Left ventricle myocardium inferior (tissue), 1 donor: ENCODE measurements at regions not wholly inside any gene's neighbourhood (a gene's known extent, or its start where the extent isn't known, plus 50 kb on each side); places are given as distances from the start of the nearest gene placed in this dataset.

Source experiments
- DNase-seq: peaks from one replicate; pipeline ENCODE4 v3.0.0-alpha.2; 2020
- H3K27ac ChIP-seq: fragments of 200-600 bp; replicated peaks from 2 replicates; pipeline ENCODE4 v1.8.0; 2021
- H3K27me3 ChIP-seq: fragments of 200-600 bp; 2 replicates; pipeline ENCODE4 v1.8.0; 2021; ENCODE audit warnings: low read depth
- H3K36me3 ChIP-seq: fragments of 200-600 bp; 2 replicates; pipeline ENCODE4 v1.8.0; 2021
- H3K4me1 ChIP-seq: fragments of 200-600 bp; 2 replicates; pipeline ENCODE4 v1.8.0; 2021
- H3K4me3 ChIP-seq: fragments of 200-600 bp; 2 replicates; pipeline ENCODE4 v1.8.0; 2021; ENCODE audit warnings: mild to moderate bottlenecking, moderate library complexity
- H3K9me3 ChIP-seq: fragments of 200-600 bp; replicated peaks from 2 replicates; pipeline ENCODE4 v1.8.0; 2021
- intact Hi-C: fragments of 100-400 bp; cut with micrococcal nuclease; formaldehyde crosslinking; loops from one replicate; pipeline ENCODE4 v1.11.0; 2022
- TF ChIP-seq, protein P1 (sequence below): fragments of 200-600 bp; IDR thresholded peaks from 2 replicates; pipeline ENCODE4 v1.8.0; 2021; ENCODE audit warnings: antibody characterized with exemption, mild to moderate bottlenecking, borderline replicate concordance
- donor health status: DM: no; HTN: yes; CAD: no; lungs with severe emphysema.

DNA sequence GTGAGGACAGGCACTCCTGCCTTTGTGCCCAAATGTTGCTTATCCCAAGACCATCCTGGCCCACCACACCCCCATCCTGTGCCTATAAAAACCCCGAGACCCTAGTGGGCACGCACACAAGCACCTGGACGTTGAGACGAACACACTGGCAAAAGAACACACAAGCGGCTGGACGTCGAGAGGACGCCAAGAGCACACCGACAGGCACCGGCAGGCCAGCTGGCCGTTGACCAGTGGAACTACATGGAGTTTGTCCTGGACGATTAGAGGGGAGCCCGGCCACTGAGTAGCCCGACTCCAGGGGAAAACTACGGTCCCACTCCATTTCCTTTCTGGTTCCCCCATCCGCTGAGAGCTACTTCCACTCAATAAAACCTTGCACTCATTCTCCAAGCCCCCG is 301.7 kb downstream of the PCDH10 start:
- H3K4me3 ChIP-seq: no peak overlapping the region
- H3K4me1 ChIP-seq: no peaks in the 10 kb centered on the region
- no peak overlapping the region for H3K27ac ChIP-seq
- no peaks in the 10 kb centered on the region for H3K9me3 ChIP-seq
- no peak for DNase-seq
- no peaks in the 10 kb centered on the region for H3K36me3 ChIP-seq
- TF ChIP-seq, protein P1, sequence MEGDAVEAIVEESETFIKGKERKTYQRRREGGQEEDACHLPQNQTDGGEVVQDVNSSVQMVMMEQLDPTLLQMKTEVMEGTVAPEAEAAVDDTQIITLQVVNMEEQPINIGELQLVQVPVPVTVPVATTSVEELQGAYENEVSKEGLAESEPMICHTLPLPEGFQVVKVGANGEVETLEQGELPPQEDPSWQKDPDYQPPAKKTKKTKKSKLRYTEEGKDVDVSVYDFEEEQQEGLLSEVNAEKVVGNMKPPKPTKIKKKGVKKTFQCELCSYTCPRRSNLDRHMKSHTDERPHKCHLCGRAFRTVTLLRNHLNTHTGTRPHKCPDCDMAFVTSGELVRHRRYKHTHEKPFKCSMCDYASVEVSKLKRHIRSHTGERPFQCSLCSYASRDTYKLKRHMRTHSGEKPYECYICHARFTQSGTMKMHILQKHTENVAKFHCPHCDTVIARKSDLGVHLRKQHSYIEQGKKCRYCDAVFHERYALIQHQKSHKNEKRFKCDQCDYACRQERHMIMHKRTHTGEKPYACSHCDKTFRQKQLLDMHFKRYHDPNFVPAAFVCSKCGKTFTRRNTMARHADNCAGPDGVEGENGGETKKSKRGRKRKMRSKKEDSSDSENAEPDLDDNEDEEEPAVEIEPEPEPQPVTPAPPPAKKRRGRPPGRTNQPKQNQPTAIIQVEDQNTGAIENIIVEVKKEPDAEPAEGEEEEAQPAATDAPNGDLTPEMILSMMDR: no peak
- H3K27me3 ChIP-seq: no peaks in the 10 kb centered on the region
- intact Hi-C loops: no loop called here

DNA sequence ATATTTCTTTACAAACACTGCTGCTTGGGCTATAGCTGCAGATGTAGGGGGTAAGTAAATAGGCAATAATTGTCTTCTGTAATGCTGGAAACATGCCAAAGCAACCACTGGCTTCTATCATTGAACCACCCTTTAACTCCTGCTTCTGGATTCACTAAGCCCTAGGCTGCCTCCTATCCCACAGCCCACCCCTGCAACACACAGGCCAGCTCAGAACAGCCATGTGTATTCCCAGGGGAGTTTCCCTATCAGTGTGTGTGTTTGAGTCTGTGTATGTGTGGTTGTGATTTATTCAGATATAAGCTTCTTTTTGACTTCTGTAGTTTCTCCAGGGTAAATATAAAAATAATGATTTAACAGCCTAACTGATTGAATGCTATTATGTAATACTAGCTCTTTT is 291.3 kb downstream of the PCDH10 start:
- H3K36me3 ChIP-seq: no peaks in the 10 kb centered on the region
- DNase-seq: no peak
- H3K9me3 ChIP-seq: no peaks in the 10 kb centered on the region
- no peaks in the 10 kb centered on the region for H3K27me3 ChIP-seq
- intact Hi-C loops: no loop called here
- no peak overlapping the region for H3K27ac ChIP-seq
- TF ChIP-seq, protein P1: no peak
- H3K4me1 ChIP-seq: no peaks in the 10 kb centered on the region
- H3K4me3 ChIP-seq: no peak overlapping the region

DNA sequence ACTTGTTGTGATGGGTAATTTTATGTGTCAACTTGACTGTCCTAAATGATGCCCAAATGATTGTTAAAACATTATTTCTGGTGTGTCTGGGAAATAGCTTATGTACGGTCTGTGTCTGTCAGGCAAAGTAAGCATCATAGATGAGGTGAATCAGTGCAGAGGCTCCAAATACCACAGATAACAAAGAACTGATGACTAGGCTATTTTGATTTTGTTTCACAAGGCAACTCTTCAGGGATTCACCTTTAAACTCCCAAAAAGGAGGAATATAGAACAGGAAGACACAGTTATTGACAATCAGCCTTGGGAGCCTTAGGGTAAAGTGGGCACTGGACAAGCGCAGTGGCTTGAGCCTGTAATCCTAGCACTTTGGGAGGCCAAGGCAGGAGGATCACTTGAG is 290.7 kb downstream of the PCDH10 start:
- TF ChIP-seq, protein P1: no peak
- no peak for DNase-seq
- intact Hi-C loops: no loop called here
- H3K27ac ChIP-seq: no peak overlapping the region
- H3K27me3 ChIP-seq: no peaks in the 10 kb centered on the region
- no peaks in the 10 kb centered on the region for H3K36me3 ChIP-seq
- H3K9me3 ChIP-seq: no peaks in the 10 kb centered on the region
- no peak overlapping the region for H3K4me3 ChIP-seq
- no peaks in the 10 kb centered on the region for H3K4me1 ChIP-seq

DNA sequence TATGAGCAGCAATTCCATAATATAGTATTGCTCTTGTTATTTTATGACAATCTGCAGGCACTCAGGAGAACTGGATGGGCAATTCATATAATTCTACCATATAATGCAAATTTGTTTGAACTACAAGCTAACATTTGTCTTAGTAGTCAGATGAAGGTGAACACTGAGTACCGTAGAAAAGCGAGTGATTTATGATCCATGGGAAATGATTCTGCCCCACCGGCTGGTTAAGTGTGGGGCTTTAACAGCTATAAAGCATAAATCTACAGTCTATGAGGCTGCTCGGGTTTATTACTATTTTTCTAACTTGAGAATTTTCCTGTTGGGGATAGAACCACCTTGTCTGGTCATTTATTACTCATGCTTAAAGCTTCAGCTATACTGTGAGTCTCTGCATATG is 275.5 kb downstream of the PCDH10 start:
- Histone ChIP-seq H3K27me3 (no peaks in the 10 kb centered on the region), H3K27ac (no peak overlapping the region), H3K4me1 (no peaks in the 10 kb centered on the region), H3K36me3 (no peaks in the 10 kb centered on the region), H3K9me3 (no peaks in the 10 kb centered on the region), H3K4me3 (no peak overlapping the region)
- no peak for DNase-seq
- intact Hi-C loops: no loop called here
- TF ChIP-seq, protein P1: no peak

DNA sequence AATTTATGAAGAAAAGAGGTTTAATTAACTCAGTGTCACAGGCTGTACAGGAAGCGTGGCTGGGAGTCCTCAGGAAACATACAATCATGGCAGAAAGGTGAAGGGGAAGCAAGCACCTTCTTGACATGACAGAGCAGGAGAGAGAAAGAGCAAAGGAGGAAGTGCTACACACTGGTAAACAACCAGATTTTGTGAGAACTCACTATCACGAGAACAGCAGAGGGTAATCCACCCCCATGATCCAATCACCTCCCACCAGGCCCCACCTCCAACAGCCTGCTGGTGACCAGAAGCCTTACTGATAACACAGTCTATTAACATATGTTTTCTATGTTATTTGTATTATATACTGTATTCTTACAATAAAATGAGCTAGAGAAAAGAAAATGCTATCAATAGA is 254.8 kb downstream of the PCDH10 start:
- Histone ChIP-seq H3K27me3 (no peaks in the 10 kb centered on the region), H3K9me3 (peaks cover 7% of the 10 kb centered on the region), H3K27ac (no peak overlapping the region), H3K4me3 (no peak overlapping the region), H3K4me1 (no peaks in the 10 kb centered on the region), H3K36me3 (no peaks in the 10 kb centered on the region)
- TF ChIP-seq, protein P1: no peak
- intact Hi-C loops: no loop called here
- no peak for DNase-seq

DNA sequence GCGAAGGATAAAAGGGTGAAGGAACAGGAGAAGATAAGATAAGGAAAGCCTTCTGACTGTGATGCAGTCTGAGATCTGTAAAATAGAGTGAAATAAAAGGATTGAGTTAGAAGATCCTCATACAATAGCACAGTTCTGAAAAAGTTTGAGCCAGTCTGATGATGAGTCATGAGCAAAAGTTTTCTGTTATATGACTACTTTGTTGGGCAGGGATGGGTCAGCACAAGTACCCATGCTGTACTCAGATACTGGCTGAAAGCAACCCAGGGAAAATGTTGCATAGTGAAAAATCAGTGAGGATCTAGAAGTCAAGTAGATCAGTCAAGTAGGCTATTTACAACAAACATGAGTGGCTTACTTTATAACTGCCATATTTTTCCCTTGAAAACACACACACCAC is 253.5 kb downstream of the PCDH10 start:
- Histone ChIP-seq H3K4me1 (no peaks in the 10 kb centered on the region), H3K4me3 (no peak overlapping the region), H3K9me3 (peaks cover 7% of the 10 kb centered on the region), H3K27me3 (no peaks in the 10 kb centered on the region), H3K36me3 (no peaks in the 10 kb centered on the region), H3K27ac (no peak overlapping the region)
- TF ChIP-seq, protein P1: no peak
- intact Hi-C loops: no loop called here
- no peak for DNase-seq
